Cardiac fibroblast (primary cell): ENCODE measurements at regions not wholly inside any gene's neighbourhood (a gene's known extent, or its start where the extent isn't known, plus 50 kb on each side); places are given as distances from the start of the nearest gene placed in this dataset.
"Not testable (repeated sequence)": the region's sequence is repeated elsewhere in the genome, so short reads cannot be mapped to it uniquely, and the experiment has no call there.

Experiments
- DNase-seq, 2 donors: peaks; one replicate each; pipeline versions ENCODE4 v3.0.0 to v3.0.0-alpha.2; 2010; ENCODE audit warnings: low read depth in 2 of 2
- H3K4me3 ChIP-seq, 2 donors: replicated peaks in 1 of 2; 1 replicate in 1 of 2; 2 replicates in 1 of 2; pipeline ENCODE4 v1.5.1; 2011; ENCODE audit warnings: low read depth in 2 of 2, low read length in 2 of 2, mild to moderate bottlenecking in 2 of 2, moderate library complexity in 1 of 2
- CTCF ChIP-seq: IDR thresholded peaks from one replicate; pipeline ENCODE4 v1.5.1; 2011; ENCODE audit warnings: low read depth, mild to moderate bottlenecking, low read length, inconsistent platforms

GRCh38 chr9:22645893-22646292 lies 199.3 kb downstream of the DMRTA1 start:
- H3K4me3 ChIP-seq = no peak overlapping the region
- DNase-seq = peak in 1 of 2 donors; percentile 10
- TF ChIP-seq CTCF = no peak

- TF ChIP-seq CTCF = no peak
- no peak overlapping the region for H3K4me3 ChIP-seq
- peak in 1 of 2 donors; percentile 40 for DNase-seq
These were observed 202.8 kb downstream of the DMRTA1 start for GRCh38 chr9:22649384-22649783.

GRCh38 chr9:22650145-22650544 lies 203.5 kb downstream of the DMRTA1 start:
- H3K4me3 ChIP-seq = no peak overlapping the region
- TF ChIP-seq CTCF = no peak
- DNase-seq = no peak

GRCh38 chr9:22650946-22651345 lies 204.3 kb downstream of the DMRTA1 start:
- no peak for DNase-seq
- TF ChIP-seq CTCF = no peak
- H3K4me3 ChIP-seq = no peak overlapping the region

GRCh38 chr9:22654833-22655232 lies 208.2 kb downstream of the DMRTA1 start:
- no peak for DNase-seq
- H3K4me3 ChIP-seq = no peak overlapping the region
- TF ChIP-seq CTCF = no peak

- no peak for TF ChIP-seq CTCF
- DNase-seq = peak in 1 of 2 donors; percentile 12
- H3K4me3 ChIP-seq = no peak overlapping the region
These were observed 211.1 kb downstream of the DMRTA1 start for GRCh38 chr9:22657713-22658112.

- DNase-seq = not testable (repeated sequence)
These were observed 211.9 kb downstream of the DMRTA1 start for GRCh38 chr9:22658484-22658883.

More at GRCh38 chr9:22658484-22658883, 211.9 kb downstream of the DMRTA1 start:
- H3K4me3 ChIP-seq = not testable (repeated sequence)
